H1 (cell line): ENCODE measurements at regions not wholly inside any gene's neighbourhood (a gene's known extent, or its start where the extent isn't known, plus 50 kb on each side); places are given as distances from the start of the nearest gene placed in this dataset.

Source experiments
- ASH2L ChIP-seq: fragments of 200-600, 300-600 bp; sonication (generic); IDR thresholded peaks from one replicate; pipeline ENCODE4 v1.7.1; 2017; ENCODE audit warnings: low read length
- ATF3 ChIP-seq: IDR thresholded peaks from 2 replicates; pipeline ENCODE4 v1.6.1; 2011; ENCODE audit warnings: low read depth, mild to moderate bottlenecking, low read length; ENCODE audit not compliant: insufficient read depth
- BACH1 ChIP-seq: IDR thresholded peaks from 2 replicates; pipeline ENCODE4 v1.6.1; 2012; ENCODE audit warnings: low read length, improper control_type of control experiment
- BCL11A ChIP-seq, 2 experiments: IDR thresholded peaks; one replicate each; pipeline ENCODE4 v1.6.1; 2011; ENCODE audit warnings: low read depth in 2 of 2, low read length in 2 of 2, mild to moderate bottlenecking in 2 of 2
- CHD7 ChIP-seq: fragments of 300-600 bp; sonication (generic); IDR thresholded peaks from 2 replicates; pipeline ENCODE4 v1.7.1; 2012; ENCODE audit warnings: low read length, moderate library complexity, mild to moderate bottlenecking, inconsistent platforms; ENCODE audit not compliant: insufficient replicate concordance
- FOSL1 ChIP-seq: IDR thresholded peaks from 2 replicates; pipeline ENCODE4 v1.6.1; 2011; ENCODE audit warnings: mild to moderate bottlenecking, low read depth, low read length, moderate library complexity; ENCODE audit not compliant: insufficient read depth
- KDM1A ChIP-seq: fragments of 200-600, 300-600 bp; sonication (generic); IDR thresholded peaks from 2 replicates; pipeline ENCODE4 v1.7.1; 2016; ENCODE audit warnings: mild to moderate bottlenecking, low read length, borderline replicate concordance
- POLR2A ChIP-seq, 2 experiments: IDR thresholded peaks; 1 replicate in 1 of 2; 2 replicates in 1 of 2; pipeline ENCODE4 v1.6.1; 2011; ENCODE audit warnings: low read depth in 2 of 2, low read length in 2 of 2, mild to moderate bottlenecking in 2 of 2; ENCODE audit errors: control extremely low read depth in 1 of 2
- RBBP5 ChIP-seq: IDR thresholded peaks from 2 replicates; pipeline ENCODE4 v1.7.1; 2012; ENCODE audit warnings: low read depth, mild to moderate bottlenecking, inconsistent platforms, low read length, moderate library complexity, borderline replicate concordance
- RFX5 ChIP-seq: IDR thresholded peaks from 2 replicates; pipeline ENCODE4 v1.6.1; 2011; ENCODE audit warnings: low read depth, low read length, improper control_type of control experiment, borderline replicate concordance
- SP1 ChIP-seq: IDR thresholded peaks from 2 replicates; pipeline ENCODE4 v1.6.1; 2011; ENCODE audit warnings: low read depth, low read length
- TEAD4 ChIP-seq: IDR thresholded peaks from 2 replicates; pipeline ENCODE4 v1.6.1; 2012; ENCODE audit warnings: low read depth, low read length, inconsistent platforms, mixed read lengths

- TF ChIP-seq CHD7 (no peak), KDM1A (no peak), TEAD4 (no peak), RBBP5 (no peak), ATF3 (no peak), RFX5 (no peak), ASH2L (no peak), BCL11A (IDR thresholded peaks at IDR 0.05; ENCODE audit: low read depth in 2 of 2, low read length in 2 of 2) (no peak), SP1 (no peak), POLR2A (IDR thresholded peaks at IDR 0.05; ENCODE audit: control extremely low read depth in 1 of 2, low read depth in 2 of 2, low read length in 2 of 2) (no peak), BACH1 (no peak), FOSL1 (no peak)
These were observed 251.0 kb downstream of the TTLL7 start (continued) for GRCh38 chr1:83747853-83748482.
